HepG2 (cell line): ENCODE measurements at regions not wholly inside any gene's neighbourhood (a gene's known extent, or its start where the extent isn't known, plus 50 kb on each side); places are given as distances from the start of the nearest gene placed in this dataset.
A peak's percentile ranks its signal among the peaks of the same experiment; 100 is the strongest.
"Not testable (repeated sequence)": the region's sequence is repeated elsewhere in the genome, so short reads cannot be mapped to it uniquely, and the experiment has no call there.

Experiments used
- ATAC-seq: fragments of 200-7000 bp; cut with Tn5 transposase; 3 replicates; pipeline ENCODE4 v1.9.1; 2020; ENCODE audit warnings: mild to moderate bottlenecking, moderate library complexity
- BruUV-seq: library from RNA; stranded (reverse); fragments of 400-500 nt; replicated peaks from 2 replicates; lab custom pipeline; 2021; lab: Mats Ljungman, UMichigan
- CTCF ChIA-PET: fragments of 300-600 bp; formaldehyde crosslinking; extraction: SDS; loops from one replicate; lab custom pipeline; 2021; ENCODE audit warnings: low total read pairs, inconsistent platforms, low intra/inter-chr PET ratio; lab: Yijun Ruan, JAX
- POLR2A ChIA-PET: fragments of 350-600 bp; sonication (Branson Sonifier 250); formaldehyde crosslinking; loops from one replicate; lab custom pipeline; 2020; ENCODE audit warnings: antibody characterized with exemption, inconsistent platforms; lab: Yijun Ruan, JAX
- DNase-seq: peaks from one replicate; pipeline ENCODE4 v3.0.0-alpha.2; 2015; ENCODE audit warnings: low spot score
- FAIRE-seq: peaks from 3 replicates; lab custom pipeline; 2011; peaks lifted over from hg19 to GRCh38; lab: Jason Lieb, UNC
- H2AFZ ChIP-seq: one replicate; pipeline ENCODE4 v1.6.1; 2011; ENCODE audit warnings: low read length, inconsistent platforms
- H3K27ac ChIP-seq: fragments of 300-600 bp; 3 replicates; pipeline ENCODE4 v1.8.0; 2011; ENCODE audit warnings: mixed run types, mild to moderate bottlenecking, mixed read lengths, low read length, inconsistent platforms; ENCODE audit not compliant: insufficient read depth; ENCODE audit errors: extremely low read length
- H3K27me3 ChIP-seq, 2 experiments: fragments of 200-600 bp in 1 of 2; 2 replicates in 1 of 2; 3 replicates in 1 of 2; pipeline versions ENCODE4 v1.6.0 to v1.8.0; 2011; ENCODE audit warnings: low read length in 2 of 2, mild to moderate bottlenecking in 2 of 2, moderate library complexity in 2 of 2, inconsistent platforms in 1 of 2; ENCODE audit not compliant: insufficient read depth in 2 of 2, control insufficient read depth in 1 of 2
- H3K36me3 ChIP-seq, 2 experiments: fragments of 200-600 bp in 1 of 2; replicated peaks in 1 of 2; 2 replicates in 1 of 2; 3 replicates in 1 of 2; pipeline versions ENCODE4 v1.5.1 to v1.8.0; 2011; ENCODE audit warnings: low read length in 2 of 2, inconsistent platforms in 1 of 2; ENCODE audit not compliant: insufficient read depth in 2 of 2, control insufficient read depth in 1 of 2
- H3K4me1 ChIP-seq: 2 replicates; pipeline ENCODE4 v1.5.1; 2012; ENCODE audit warnings: low read length, inconsistent platforms; ENCODE audit not compliant: insufficient read depth
- H3K4me2 ChIP-seq: 2 replicates; pipeline ENCODE4 v1.6.0; 2011; ENCODE audit warnings: low read depth, low read length, inconsistent platforms
- H3K4me3 ChIP-seq, 3 experiments: fragments of 200-600 bp in 1 of 3; sonication (generic), shearing (Covaris generic) in 1 of 3; replicated peaks in 1 of 3; 2 replicates each; pipeline ENCODE4 v1.5.1; 2011 to 2016; ENCODE audit warnings: low read length in 3 of 3, inconsistent platforms in 2 of 3, low read depth in 2 of 3, mild to moderate bottlenecking in 2 of 3, control low read depth in 1 of 3, mixed read lengths in 1 of 3; ENCODE audit not compliant: insufficient read depth in 1 of 3
- H3K79me2 ChIP-seq: one replicate; pipeline ENCODE4 v1.6.1; 2011; ENCODE audit warnings: low read length, inconsistent platforms; ENCODE audit not compliant: insufficient read depth
- H3K9ac ChIP-seq: 2 replicates; pipeline ENCODE4 v1.6.0; 2011; ENCODE audit warnings: mild to moderate bottlenecking, low read depth, low read length, inconsistent platforms; ENCODE audit not compliant: insufficient read depth
- H3K9me3 ChIP-seq: 2 replicates; pipeline ENCODE4 v1.5.1; 2012; ENCODE audit warnings: mild to moderate bottlenecking, low read length
- H4K20me1 ChIP-seq: 2 replicates; pipeline ENCODE4 v1.6.0; 2011; ENCODE audit warnings: inconsistent platforms, mild to moderate bottlenecking, low read length, moderate library complexity; ENCODE audit not compliant: insufficient read depth
- FLYWCH1 ChIP-seq: sonication (generic); formaldehyde crosslinking; IDR thresholded peaks from 2 replicates; pipeline ENCODE4 v1.8.1; 2023; ENCODE audit warnings: mild to moderate bottlenecking, missing genetic modification reagents
- HES4 ChIP-seq: sonication (generic); formaldehyde crosslinking; IDR thresholded peaks from 2 replicates; pipeline ENCODE4 v1.9.0; 2021; ENCODE audit warnings: mild to moderate bottlenecking, missing genetic modification reagents, borderline replicate concordance
- ISX ChIP-seq: sonication (generic); formaldehyde crosslinking; conservative IDR thresholded peaks from 2 replicates; pipeline ENCODE4 v1.5.0; 2020; ENCODE audit warnings: missing genetic modification reagents
- MAFF ChIP-seq: IDR thresholded peaks from 2 replicates; pipeline ENCODE4 v1.6.1; 2011; ENCODE audit warnings: low read depth, low read length, improper control_type of control experiment
- MIXL1 ChIP-seq: IDR thresholded peaks from 2 replicates; pipeline ENCODE4 v1.6.1; 2016
- MTA1 ChIP-seq: sonication (generic); formaldehyde crosslinking; IDR thresholded peaks from 2 replicates; pipeline ENCODE4 v1.4.0; 2020; ENCODE audit warnings: missing genetic modification reagents, mild to moderate bottlenecking, borderline replicate concordance
- RORA ChIP-seq: sonication (generic); formaldehyde crosslinking; IDR thresholded peaks from 2 replicates; pipeline ENCODE4 v1.5.0; 2020; ENCODE audit warnings: mild to moderate bottlenecking, missing genetic modification reagents, moderate library complexity
- TCF7 ChIP-seq: sonication (generic); IDR thresholded peaks from 2 replicates; pipeline ENCODE4 v1.6.1; 2016; ENCODE audit warnings: antibody characterized with exemption, low read depth
- TEAD3 ChIP-seq: optimal IDR thresholded peaks from 2 replicates; pipeline ENCODE3; 2016; ENCODE audit warnings: borderline replicate concordance
- ZFAT ChIP-seq: sonication (generic); formaldehyde crosslinking; conservative IDR thresholded peaks from 2 replicates; pipeline ENCODE4 v1.8.1; 2023; ENCODE audit warnings: missing genetic modification reagents, inconsistent platforms
- ZSCAN12 ChIP-seq: sonication (generic); formaldehyde crosslinking; IDR thresholded peaks from 2 replicates; pipeline ENCODE4 v1.9.0; 2021; ENCODE audit warnings: mild to moderate bottlenecking, missing genetic modification reagents
- WGBS: methylation state at CpG from one replicate; pipeline ENCODE4 v1.1.6; 2017; ENCODE audit warnings: low lambda C conversion rate; 5-methylcytosine and 5-hydroxymethylcytosine counted together
- in situ Hi-C: cut with HindIII; loops from 2 replicates; pipeline ENCODE4 v1.10.0; 2017; ENCODE audit warnings: low pct_unique_long_range_greater_than_20kb; ENCODE audit not compliant: extremely low pct_ligation_motif_present
- intact Hi-C: fragments of 100-400 bp; cut with micrococcal nuclease; formaldehyde crosslinking; loops from one replicate; pipeline ENCODE4 v1.10.0; 2022; ENCODE audit not compliant: unreplicated experiment
- TF ChIP-seq, protein P1 (sequence below), 2 experiments: sonication (generic) in 1 of 2; formaldehyde crosslinking in 1 of 2; IDR thresholded peaks; 2 replicates each; pipeline versions ENCODE4 v1.4.0 to v1.6.1; 2018 to 2020; ENCODE audit warnings: missing genetic modification reagents in 2 of 2, borderline replicate concordance in 1 of 2, low read depth in 1 of 2, mild to moderate bottlenecking in 1 of 2, missing biosample characterization in 1 of 2

DNA sequence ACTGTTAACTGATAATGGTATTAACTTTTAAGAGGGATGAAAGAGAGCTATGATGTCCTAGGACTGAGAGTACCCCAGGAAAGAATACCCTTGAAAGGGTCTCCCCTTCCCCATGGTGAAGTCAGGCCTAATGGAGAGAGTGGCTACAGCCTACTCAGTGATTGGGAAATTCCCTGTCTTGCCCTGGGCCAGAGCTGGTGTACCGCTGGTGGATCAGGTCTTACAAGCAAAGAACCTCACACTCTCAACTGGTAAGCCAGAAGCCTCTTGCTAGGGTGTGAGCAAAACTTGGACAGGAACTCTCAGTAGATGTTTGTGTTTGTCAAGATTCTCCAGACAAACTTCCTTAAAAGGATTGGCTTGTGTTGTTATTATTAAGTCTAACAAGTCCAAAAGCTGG lies 600.9 kb downstream of the TRIML1 start:
- ATAC-seq (peak; percentile 33; the same call in 2 of the 3 replicates), FAIRE-seq (peak; percentile 70)
- H3K9me3 ChIP-seq, H3K4me1 ChIP-seq, in situ Hi-C loops, H4K20me1 ChIP-seq, H3K36me3 ChIP-seq, H3K4me3 ChIP-seq, intact Hi-C loops, H3K9ac ChIP-seq, H3K79me2 ChIP-seq, H3K27ac ChIP-seq, CTCF ChIA-PET, POLR2A ChIA-PET, H3K4me2 ChIP-seq, H3K27me3 ChIP-seq, DNase-seq, H2AFZ ChIP-seq: not testable (repeated sequence)
- BruUV-seq, result TSS peak; percentile 92
- WGBS, result no CpG with 5 or more reads among the region's 1 CpG

DNA sequence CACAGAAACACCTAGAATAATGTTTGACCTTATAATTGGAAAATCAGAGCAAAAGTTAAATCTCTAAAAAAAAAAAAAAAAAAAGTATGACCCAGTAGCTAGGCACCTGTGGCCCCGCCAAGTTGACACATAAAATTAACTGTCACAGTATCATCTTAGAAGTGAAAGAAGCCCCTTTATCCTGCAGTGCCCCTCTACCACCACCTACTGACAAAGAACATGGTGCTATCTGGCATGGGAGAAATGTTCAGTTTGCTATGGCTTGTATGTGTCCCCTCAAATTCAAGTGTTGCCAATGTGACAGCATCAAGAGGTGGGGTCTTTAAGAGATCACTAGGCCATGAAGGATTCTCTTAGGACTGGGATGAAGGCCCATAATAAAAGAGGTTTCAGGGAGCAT lies 601.5 kb downstream of the TRIML1 start:
- H2AFZ ChIP-seq, H3K36me3 ChIP-seq, H3K4me2 ChIP-seq, DNase-seq, H3K9ac ChIP-seq, intact Hi-C loops, H3K4me1 ChIP-seq, H3K27ac ChIP-seq, H3K79me2 ChIP-seq, in situ Hi-C loops, POLR2A ChIA-PET, CTCF ChIA-PET, H3K9me3 ChIP-seq, BruUV-seq, H3K27me3 ChIP-seq, H3K4me3 ChIP-seq, H4K20me1 ChIP-seq: not testable (repeated sequence)
- ATAC-seq (peak; percentile 76), FAIRE-seq (peak; percentile 26)
- 9% methylated on average over 1 of the region's 1 CpG for WGBS

DNA sequence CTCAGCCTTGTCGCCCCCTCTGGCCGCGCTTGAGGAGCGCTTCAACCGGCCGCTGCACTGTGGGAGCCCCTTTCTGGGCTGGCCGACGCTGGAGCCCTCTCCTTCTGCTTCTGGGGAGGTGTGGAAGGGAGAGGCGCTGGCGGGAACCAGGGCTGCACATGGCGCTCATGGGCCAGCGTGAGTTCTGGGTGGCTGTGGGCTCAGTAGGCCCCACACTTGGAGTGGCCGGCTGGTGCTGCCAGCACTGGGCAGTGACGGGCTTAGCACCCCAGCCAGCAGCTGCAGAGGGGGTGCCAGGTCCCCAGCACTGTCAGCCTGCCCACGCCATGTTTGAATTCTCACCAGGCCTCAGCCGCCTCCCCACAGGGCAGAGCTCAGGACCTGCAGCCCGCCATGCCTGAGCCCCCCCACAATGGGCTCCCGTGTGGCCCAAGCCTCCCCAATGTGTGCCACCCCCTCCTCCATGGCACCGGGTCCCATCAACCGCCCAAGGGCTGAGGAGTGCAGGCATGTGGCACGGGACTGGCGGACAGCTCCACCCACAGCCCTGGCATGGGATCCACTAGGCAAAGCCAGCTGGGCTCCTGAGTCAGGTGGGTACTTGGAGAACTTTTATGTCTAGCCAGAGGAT lies 615.2 kb downstream of the TRIML1 start:
- H2AFZ ChIP-seq, result no peak overlapping the region
- no peak for FAIRE-seq
- ChIA-PET POLR2A (no interaction called here), CTCF (no interaction called here)
- no peaks in the 10 kb centered on the region for H3K36me3 ChIP-seq
- H3K4me3 ChIP-seq, result no peak overlapping the region
- H3K4me1 ChIP-seq, result no peaks in the 10 kb centered on the region
- no peak overlapping the region for H3K27ac ChIP-seq
- H3K79me2 ChIP-seq, result no peaks in the 10 kb centered on the region
- no peaks in the 10 kb centered on the region for H3K27me3 ChIP-seq
- no TSS peak for BruUV-seq
- DNase-seq, result no peak
- peak; percentile 45; the same call in 2 of the 3 replicates for ATAC-seq
- in situ Hi-C loops (no loop called here), intact Hi-C loops (no loop called here)
- no peaks in the 10 kb centered on the region for H3K9me3 ChIP-seq
- no peak overlapping the region for H3K4me2 ChIP-seq
- no peaks in the 10 kb centered on the region for H4K20me1 ChIP-seq
- WGBS, result 9% methylated on average over 7 of the region's 22 CpGs
- H3K9ac ChIP-seq, result no peak overlapping the region
- TF ChIP-seq ZFAT (CRISPR knock-in tag) (no peak), RORA (CRISPR knock-in tag) (no peak), TCF7 (no peak), MIXL1 (CRISPR knock-in tag) (no peak), TEAD3 (CRISPR knock-in tag) (no peak), FLYWCH1 (CRISPR knock-in tag) (no peak), ZSCAN12 (CRISPR knock-in tag) (no peak), ISX (CRISPR knock-in tag) (no peak), HES4 (no peak), MTA1 (CRISPR knock-in tag) (no peak), MAFF (no peak)
- TF ChIP-seq, protein P1, sequence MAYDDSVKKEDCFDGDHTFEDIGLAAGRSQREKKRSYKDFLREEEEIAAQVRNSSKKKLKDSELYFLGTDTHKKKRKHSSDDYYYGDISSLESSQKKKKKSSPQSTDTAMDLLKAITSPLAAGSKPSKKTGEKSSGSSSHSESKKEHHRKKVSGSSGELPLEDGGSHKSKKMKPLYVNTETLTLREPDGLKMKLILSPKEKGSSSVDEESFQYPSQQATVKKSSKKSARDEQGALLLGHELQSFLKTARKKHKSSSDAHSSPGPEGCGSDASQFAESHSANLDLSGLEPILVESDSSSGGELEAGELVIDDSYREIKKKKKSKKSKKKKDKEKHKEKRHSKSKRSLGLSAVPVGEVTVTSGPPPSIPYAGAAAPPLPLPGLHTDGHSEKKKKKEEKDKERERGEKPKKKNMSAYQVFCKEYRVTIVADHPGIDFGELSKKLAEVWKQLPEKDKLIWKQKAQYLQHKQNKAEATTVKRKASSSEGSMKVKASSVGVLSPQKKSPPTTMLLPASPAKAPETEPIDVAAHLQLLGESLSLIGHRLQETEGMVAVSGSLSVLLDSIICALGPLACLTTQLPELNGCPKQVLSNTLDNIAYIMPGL (CRISPR knock-in tag; IDR thresholded peaks at IDR 0.05; ENCODE audit: borderline replicate concordance in 1 of 2, low read depth in 1 of 2), result no peak
